Astrocyte of the cerebellum (primary cell): ENCODE measurements at regions not wholly inside any gene's neighbourhood (a gene's known extent, or its start where the extent isn't known, plus 50 kb on each side); places are given as distances from the start of the nearest gene placed in this dataset.

Experiments used
- DNase-seq: peaks from one replicate; pipeline ENCODE4 v3.0.0-alpha.2; 2011; ENCODE audit warnings: low read depth
- H3K4me3 ChIP-seq: 2 replicates; pipeline ENCODE4 v1.5.1; 2011; ENCODE audit warnings: mild to moderate bottlenecking, low read depth, low read length, moderate library complexity
- in situ Hi-C: cut with HindIII; loops from 2 replicates; pipeline ENCODE4 v1.10.0; 2017; ENCODE audit warnings: low sequenced_read_pairs
- TF ChIP-seq, protein P1 (sequence below): IDR thresholded peaks from 2 replicates; pipeline ENCODE4 v1.5.1; 2012; ENCODE audit warnings: low read length, low read depth, moderate library complexity, mild to moderate bottlenecking; ENCODE audit errors: missing control alignments

DNA sequence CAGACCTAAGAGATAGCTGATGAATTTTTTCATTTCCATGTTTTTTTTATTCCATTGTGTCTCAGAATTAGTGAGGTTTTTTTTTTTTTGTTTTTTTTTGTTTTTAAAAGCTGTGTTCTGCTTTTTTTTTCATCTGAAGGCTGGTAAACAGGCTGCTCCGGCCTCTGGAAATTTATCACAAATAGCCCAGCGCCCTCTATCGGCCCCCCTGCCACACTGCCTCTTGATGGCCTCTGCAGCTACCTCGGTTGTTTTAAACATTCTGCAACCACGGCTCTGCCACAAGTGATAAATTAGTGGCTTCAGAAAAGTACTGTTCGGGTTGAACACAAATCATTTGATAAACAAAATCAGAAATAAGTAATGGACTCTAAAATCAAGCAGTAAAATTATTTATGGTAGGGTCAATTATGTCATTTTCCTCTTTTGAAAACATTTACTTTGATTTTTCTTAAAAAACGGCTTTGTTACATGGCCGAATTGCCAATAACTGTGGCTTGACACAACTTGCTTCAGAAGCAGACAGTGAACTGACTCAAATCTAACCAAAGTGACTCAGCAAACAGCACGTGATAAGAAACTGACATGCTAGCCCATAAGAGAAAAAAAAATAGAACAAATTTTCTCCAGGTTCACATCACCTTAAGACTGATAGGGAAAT, 87.8 kb downstream of the RSL24D1 start:
- H3K4me3 ChIP-seq: no peak overlapping the region
- in situ Hi-C loops: no loop called here
- DNase-seq: no peak
- TF ChIP-seq, protein P1, sequence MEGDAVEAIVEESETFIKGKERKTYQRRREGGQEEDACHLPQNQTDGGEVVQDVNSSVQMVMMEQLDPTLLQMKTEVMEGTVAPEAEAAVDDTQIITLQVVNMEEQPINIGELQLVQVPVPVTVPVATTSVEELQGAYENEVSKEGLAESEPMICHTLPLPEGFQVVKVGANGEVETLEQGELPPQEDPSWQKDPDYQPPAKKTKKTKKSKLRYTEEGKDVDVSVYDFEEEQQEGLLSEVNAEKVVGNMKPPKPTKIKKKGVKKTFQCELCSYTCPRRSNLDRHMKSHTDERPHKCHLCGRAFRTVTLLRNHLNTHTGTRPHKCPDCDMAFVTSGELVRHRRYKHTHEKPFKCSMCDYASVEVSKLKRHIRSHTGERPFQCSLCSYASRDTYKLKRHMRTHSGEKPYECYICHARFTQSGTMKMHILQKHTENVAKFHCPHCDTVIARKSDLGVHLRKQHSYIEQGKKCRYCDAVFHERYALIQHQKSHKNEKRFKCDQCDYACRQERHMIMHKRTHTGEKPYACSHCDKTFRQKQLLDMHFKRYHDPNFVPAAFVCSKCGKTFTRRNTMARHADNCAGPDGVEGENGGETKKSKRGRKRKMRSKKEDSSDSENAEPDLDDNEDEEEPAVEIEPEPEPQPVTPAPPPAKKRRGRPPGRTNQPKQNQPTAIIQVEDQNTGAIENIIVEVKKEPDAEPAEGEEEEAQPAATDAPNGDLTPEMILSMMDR: peak; percentile 81

DNA sequence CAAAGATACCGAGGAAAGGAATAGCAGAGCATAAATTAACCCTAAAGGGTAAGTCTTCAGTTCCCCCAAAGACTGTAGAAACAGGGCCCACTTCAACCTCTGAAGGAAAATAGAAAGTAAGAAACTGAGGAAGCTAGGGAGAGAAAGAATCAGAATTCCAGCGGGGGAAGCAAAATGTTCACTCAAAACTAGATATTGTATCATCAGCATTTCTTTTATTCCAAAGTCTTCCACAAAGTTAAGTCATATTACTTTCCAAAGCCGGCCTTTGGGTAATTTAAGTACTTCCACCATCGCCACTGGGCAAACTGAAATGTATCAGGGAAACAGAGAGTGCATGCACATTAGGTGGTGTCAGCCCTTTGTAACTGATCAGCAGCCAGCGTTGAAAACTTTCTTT, 88.3 kb downstream of the RSL24D1 start:
- TF ChIP-seq, protein P1: no peak
- no peak overlapping the region for H3K4me3 ChIP-seq
- no peak for DNase-seq
- in situ Hi-C loops: no loop called here

DNA sequence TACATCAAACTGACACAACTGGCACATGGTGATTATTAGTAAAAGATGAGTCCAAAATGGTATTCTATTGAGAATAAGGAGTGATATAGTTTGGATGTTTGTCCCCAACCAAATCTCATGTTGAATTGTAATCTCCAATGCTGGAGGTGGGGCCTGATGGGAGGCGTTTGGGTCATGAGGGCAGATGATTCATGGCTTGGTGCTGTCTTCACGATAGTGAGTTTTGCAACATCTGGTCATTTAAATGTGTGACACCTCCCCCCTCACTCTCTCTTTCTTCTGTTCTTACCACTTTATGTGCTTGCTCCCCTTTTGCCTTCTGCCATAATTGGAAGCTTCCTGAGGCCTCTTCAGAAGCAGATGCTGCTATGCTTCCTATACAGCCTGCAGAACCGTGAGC, 90.6 kb downstream of the RSL24D1 start:
- TF ChIP-seq, protein P1: no peak
- H3K4me3 ChIP-seq: no peak overlapping the region
- no peak for DNase-seq
- in situ Hi-C loops: no loop called here

DNA sequence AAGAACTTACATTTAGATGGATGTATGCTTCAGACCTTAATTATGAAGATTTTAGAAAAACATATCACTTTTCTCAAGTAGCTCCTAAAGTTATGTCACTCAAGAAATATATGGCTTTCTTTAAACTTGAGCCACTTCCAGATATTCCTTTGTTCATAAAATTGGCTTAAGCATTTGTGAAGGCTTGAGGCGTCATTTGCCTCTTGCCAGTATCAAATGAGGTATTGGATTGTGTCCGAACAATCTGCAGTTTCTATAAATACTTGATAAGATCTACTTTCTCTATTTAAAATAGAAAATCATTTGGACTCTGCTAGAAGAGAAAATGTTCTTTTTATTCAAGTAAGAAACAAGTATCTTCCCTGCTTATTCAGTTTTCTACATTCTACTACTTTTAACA, 102.6 kb downstream of the RSL24D1 start:
- in situ Hi-C loops: no loop called here
- H3K4me3 ChIP-seq: no peak overlapping the region
- DNase-seq: no peak
- TF ChIP-seq, protein P1: no peak

DNA sequence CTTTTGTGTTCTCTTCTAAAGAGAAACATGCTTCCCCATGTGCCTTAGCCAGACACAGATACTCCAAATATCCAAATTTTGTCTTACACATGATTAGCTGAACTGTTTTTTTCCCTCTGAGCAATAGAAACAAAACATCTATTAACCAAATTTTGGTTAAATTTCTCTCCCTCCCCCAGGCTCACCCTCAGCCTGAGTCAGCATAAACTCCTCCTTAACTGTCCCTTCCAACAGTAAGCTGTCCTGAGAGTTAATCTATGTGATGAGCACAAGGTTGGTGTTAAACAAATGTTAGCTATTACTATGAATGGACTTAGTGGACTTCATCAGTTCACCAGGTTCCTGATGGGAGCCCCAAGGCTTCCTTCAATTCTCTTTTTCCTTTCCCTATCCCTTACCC, 108.5 kb downstream of the RSL24D1 start:
- no peak for DNase-seq
- in situ Hi-C loops: no loop called here
- no peak overlapping the region for H3K4me3 ChIP-seq
- TF ChIP-seq, protein P1: no peak

DNA sequence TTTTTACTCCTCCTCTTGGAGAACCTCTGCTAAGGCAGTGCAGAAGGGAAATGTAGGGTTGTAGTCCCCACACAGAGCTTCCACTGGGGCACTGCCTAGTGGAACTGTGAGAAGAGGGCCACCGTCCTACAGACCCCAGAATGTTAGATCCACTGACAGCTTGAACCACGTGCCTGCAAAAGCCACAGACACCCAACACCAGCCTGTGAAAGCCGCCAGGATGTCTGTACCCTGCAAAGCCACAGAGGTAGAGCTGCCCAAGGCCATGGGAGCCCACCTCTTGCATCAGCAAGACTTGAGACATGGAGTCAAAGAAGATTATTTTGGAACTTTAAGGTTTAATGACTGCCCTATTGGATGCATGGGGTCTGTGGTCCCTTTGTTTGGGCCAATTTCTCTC, 112.1 kb downstream of the RSL24D1 start:
- no peak for DNase-seq
- TF ChIP-seq, protein P1: no peak
- no peak overlapping the region for H3K4me3 ChIP-seq
- in situ Hi-C loops: no loop called here
